GM23248 (cell line): ENCODE measurements at regions not wholly inside any gene's neighbourhood (a gene's known extent, or its start where the extent isn't known, plus 50 kb on each side); places are given as distances from the start of the nearest gene placed in this dataset.

Experiments used
- DNase-seq: peaks from one replicate; pipeline ENCODE4 v3.0.0-alpha.2; 2015
- H2AFZ ChIP-seq: fragments of 200-600 bp; sonication (generic); 2 replicates; pipeline ENCODE4 v1.6.1; 2016; ENCODE audit warnings: antibody characterized with exemption
- H3F3A ChIP-seq: fragments of 200-600 bp; sonication (generic); 2 replicates; pipeline ENCODE4 v1.6.1; 2016; ENCODE audit warnings: mild to moderate bottlenecking, antibody characterized with exemption, mixed run types; ENCODE audit not compliant: insufficient read depth
- H3K27ac ChIP-seq: fragments of 200-600 bp; sonication (generic); 2 replicates; pipeline ENCODE4 v1.5.1; 2016; ENCODE audit warnings: mild to moderate bottlenecking
- H3K27me3 ChIP-seq: fragments of 200-600 bp; sonication (generic); replicated peaks from 2 replicates; pipeline ENCODE4 v1.6.1; 2016; ENCODE audit warnings: mild to moderate bottlenecking; ENCODE audit not compliant: insufficient read depth
- H3K36me3 ChIP-seq: fragments of 200-600 bp; sonication (generic); 2 replicates; pipeline ENCODE4 v1.6.1; 2016; ENCODE audit warnings: low read depth, mild to moderate bottlenecking
- H3K4me1 ChIP-seq: fragments of 200-600 bp; sonication (generic); 2 replicates; pipeline ENCODE4 v1.6.1; 2016; ENCODE audit warnings: mild to moderate bottlenecking; ENCODE audit not compliant: insufficient read depth
- H3K4me2 ChIP-seq: fragments of 200-600 bp; sonication (generic); one replicate; pipeline ENCODE4 v1.6.1; 2016; ENCODE audit warnings: mild to moderate bottlenecking; ENCODE audit not compliant: unreplicated experiment
- H3K4me3 ChIP-seq: fragments of 200-600 bp; sonication (generic); 2 replicates; pipeline ENCODE4 v1.5.1; 2016; ENCODE audit warnings: mild to moderate bottlenecking
- H3K79me2 ChIP-seq: fragments of 200-600 bp; sonication (generic); 2 replicates; pipeline ENCODE4 v1.6.1; 2016; ENCODE audit warnings: mild to moderate bottlenecking; ENCODE audit not compliant: insufficient read depth
- H3K9ac ChIP-seq: fragments of 200-600 bp; sonication (generic); 2 replicates; pipeline ENCODE4 v1.6.1; 2016; ENCODE audit warnings: mild to moderate bottlenecking
- H3K9me2 ChIP-seq: fragments of 200-600 bp; sonication (generic); 2 replicates; pipeline ENCODE4 v1.6.1; 2016; ENCODE audit warnings: mixed run types, mild to moderate bottlenecking, moderate library complexity; ENCODE audit not compliant: insufficient read depth
- H3K9me3 ChIP-seq: fragments of 200-600 bp; sonication (generic); one replicate; pipeline ENCODE4 v1.6.1; 2017; ENCODE audit warnings: low read depth
- H4K20me1 ChIP-seq: fragments of 200-600 bp; sonication (generic); 2 replicates; pipeline ENCODE4 v1.6.0; 2016; ENCODE audit not compliant: insufficient read depth
- EZH2 ChIP-seq: fragments of 200-600 bp; sonication (generic); IDR thresholded peaks from 2 replicates; pipeline ENCODE4 v1.6.1; 2018; ENCODE audit warnings: antibody characterized with exemption, mild to moderate bottlenecking; ENCODE audit not compliant: insufficient read depth, poor library complexity, severe bottlenecking
- EZH2phosphoT487 ChIP-seq: fragments of 200-600 bp; sonication (generic); IDR thresholded peaks from 2 replicates; pipeline ENCODE4 v1.6.1; 2018; ENCODE audit warnings: antibody characterized with exemption, moderate library complexity, mild to moderate bottlenecking, low read depth; ENCODE audit not compliant: insufficient read depth
- WGBS, 2 experiments: methylation state at CpG; one replicate each; pipeline ENCODE4 v1.1.6; 2015 to 2017; ENCODE audit warnings: low lambda C conversion rate in 2 of 2, low coverage in 1 of 2; ENCODE audit errors: missing lambda C conversion rate in 2 of 2; 5-methylcytosine and 5-hydroxymethylcytosine counted together
- in situ Hi-C: fragments of 300-500 bp; cut with MboI; formaldehyde crosslinking; loops from 2 replicates; pipeline ENCODE4 v1.15.0; 2020

- H3K9ac ChIP-seq: no peak overlapping the region
- H3K27me3 ChIP-seq: no peaks in the 10 kb centered on the region
- no peak overlapping the region for H3K27ac ChIP-seq
- no peak for DNase-seq
- no peaks in the 10 kb centered on the region for H3K36me3 ChIP-seq
- H2AFZ ChIP-seq: no peak overlapping the region
- H3K4me3 ChIP-seq: no peak overlapping the region
- WGBS, 2 experiments: 34 to 39% methylated on average over 4 of the region's 4 CpGs
- no peaks in the 10 kb centered on the region for H3K9me2 ChIP-seq
- in situ Hi-C loops: no loop called here
- H3K9me3 ChIP-seq: no peaks in the 10 kb centered on the region
- no peaks in the 10 kb centered on the region for H3K4me1 ChIP-seq
- no peaks in the 10 kb centered on the region for H3F3A ChIP-seq
- no peaks in the 10 kb centered on the region for H3K79me2 ChIP-seq
- H3K4me2 ChIP-seq: no peak overlapping the region
- no peaks in the 10 kb centered on the region for H4K20me1 ChIP-seq
- TF ChIP-seq EZH2 (no peak), EZH2phosphoT487 (no peak)
These were observed 1058.7 kb upstream of the KLHL29 start for GRCh38 chr2:22326250-22326649.

- Histone ChIP-seq H3K9ac (no peak overlapping the region), H3K4me3 (no peak overlapping the region), H3K4me2 (no peak overlapping the region), H3K27ac (no peak overlapping the region), H3F3A (no peaks in the 10 kb centered on the region), H3K4me1 (no peaks in the 10 kb centered on the region), H3K36me3 (no peaks in the 10 kb centered on the region), H2AFZ (no peak overlapping the region), H3K9me3 (no peaks in the 10 kb centered on the region), H4K20me1 (no peaks in the 10 kb centered on the region), H3K79me2 (no peaks in the 10 kb centered on the region), H3K27me3 (no peaks in the 10 kb centered on the region), H3K9me2 (no peaks in the 10 kb centered on the region)
- no peak for DNase-seq
- no peak for TF ChIP-seq EZH2phosphoT487
- TF ChIP-seq EZH2: no peak
- in situ Hi-C loops: no loop called here
- WGBS, 2 experiments: 0 to 3% methylated on average over 10 of the region's 10 CpGs
These were observed 1055.5 kb upstream of the KLHL29 start for GRCh38 chr2:22329211-22330154.

- H3K9me2 ChIP-seq: no peaks in the 10 kb centered on the region
- H2AFZ ChIP-seq: no peak overlapping the region
- no peak overlapping the region for H3K27ac ChIP-seq
- WGBS, 2 experiments: 0 to 2% methylated on average over 2 of the region's 2 CpGs
- H4K20me1 ChIP-seq: no peaks in the 10 kb centered on the region
- H3F3A ChIP-seq: no peaks in the 10 kb centered on the region
- TF ChIP-seq EZH2phosphoT487: no peak
- no peak for TF ChIP-seq EZH2
- no peak overlapping the region for H3K9ac ChIP-seq
- no peaks in the 10 kb centered on the region for H3K79me2 ChIP-seq
- DNase-seq: no peak
- no peak overlapping the region for H3K4me2 ChIP-seq
- H3K9me3 ChIP-seq: no peaks in the 10 kb centered on the region
- no peaks in the 10 kb centered on the region for H3K4me1 ChIP-seq
- no peak overlapping the region for H3K4me3 ChIP-seq
- in situ Hi-C loops: no loop called here
- no peaks in the 10 kb centered on the region for H3K27me3 ChIP-seq
- no peaks in the 10 kb centered on the region for H3K36me3 ChIP-seq
These were observed 1048.6 kb upstream of the KLHL29 start for GRCh38 chr2:22336414-22336813.

GRCh38 chr2:22340716-22341115, 1044.3 kb upstream of the KLHL29 start:
- Histone ChIP-seq H3K27me3 (no peaks in the 10 kb centered on the region), H3K4me3 (no peak overlapping the region), H3K27ac (no peak overlapping the region), H3K4me1 (no peaks in the 10 kb centered on the region), H3K36me3 (no peaks in the 10 kb centered on the region), H3K9me3 (no peaks in the 10 kb centered on the region), H3K4me2 (no peak overlapping the region), H4K20me1 (no peaks in the 10 kb centered on the region), H3K9me2 (no peaks in the 10 kb centered on the region), H3K79me2 (no peaks in the 10 kb centered on the region), H3K9ac (no peak overlapping the region), H2AFZ (no peak overlapping the region), H3F3A (no peaks in the 10 kb centered on the region)
- no peak for DNase-seq
- in situ Hi-C loops: no loop called here
- TF ChIP-seq EZH2: no peak
- TF ChIP-seq EZH2phosphoT487: no peak
- WGBS, 2 experiments: 45% methylated on average over 2 of the region's 2 CpGs
